ENCODE measurements at regions not wholly inside any gene's neighbourhood (a gene's known extent, or its start where the extent isn't known, plus 50 kb on each side); places are given as distances from the start of the nearest gene placed in this dataset.

DNA sequence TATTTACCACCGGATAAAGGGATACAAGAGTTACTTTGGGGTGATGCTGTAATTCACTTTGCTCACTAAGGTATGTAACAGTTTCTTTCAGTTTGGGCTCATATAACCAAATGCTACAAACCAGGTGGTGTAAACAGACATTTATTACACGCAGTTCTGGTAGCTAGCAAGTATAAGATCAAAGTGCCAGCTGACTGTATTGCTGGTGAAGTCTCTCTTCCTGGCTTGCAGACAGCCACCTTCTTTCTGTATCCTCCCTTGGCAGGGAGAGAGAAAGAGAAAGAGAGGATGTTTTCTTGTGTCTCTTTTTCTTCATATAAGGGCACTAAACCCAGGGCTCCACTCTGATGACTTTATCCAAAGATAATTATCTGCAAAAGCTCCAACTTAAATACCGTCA lies 552.5 kb upstream of the FTMT start:
- no peak overlapping the region for H3K4me3 ChIP-seq (ENCODE audit: low read length in 2 of 2)

DNA sequence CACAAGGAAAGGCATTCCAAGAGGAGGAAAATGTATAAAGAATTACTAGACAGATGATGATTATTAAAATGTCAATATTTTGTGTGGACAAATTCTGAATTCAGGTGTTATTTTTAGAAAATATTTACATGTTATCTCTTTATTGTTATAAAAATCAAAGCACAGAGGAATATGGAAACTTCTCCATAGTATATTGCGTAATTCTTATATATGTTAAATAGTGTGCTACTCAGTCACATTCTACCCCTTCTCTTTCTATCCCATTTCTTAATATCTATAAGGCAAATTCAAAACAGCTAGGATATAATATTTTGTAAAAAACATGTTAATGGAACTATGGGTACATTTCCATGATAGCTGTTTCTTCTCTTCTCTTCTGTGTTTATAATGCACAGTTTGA lies 546.8 kb upstream of the FTMT start:
- Histone ChIP-seq H3K4me1 (ENCODE audit: control insufficient read depth in 2 of 2, insufficient read depth in 2 of 2, low read length in 2 of 2) (no peaks in the 10 kb centered on the region), H3K36me3 (ENCODE audit: control insufficient read depth in 2 of 2, insufficient read depth in 2 of 2, low read length in 1 of 2) (no peaks in the 10 kb centered on the region), H3K4me3 (ENCODE audit: low read length in 2 of 2) (no peak overlapping the region), H3K27me3 (ENCODE audit: control insufficient read depth in 2 of 2, insufficient read depth in 1 of 2, low read length in 1 of 2) (no peaks in the 10 kb centered on the region), H3K9me3 (ENCODE audit: control insufficient read depth in 2 of 2, insufficient read depth in 1 of 2, low read length in 1 of 2) (no peaks in the 10 kb centered on the region), H3K27ac (ENCODE audit: low read depth in 1 of 2, low read length in 1 of 2) (no peak overlapping the region)
- WGBS = 95% methylated on average over 1 of the region's 1 CpG
- DNase-seq (ENCODE audit: low read depth in 6 of 9, low spot score in 9 of 9) = no peak

More for the DNA sequence above, 552.5 kb upstream of the FTMT start:
- H3K9me3 ChIP-seq (ENCODE audit: control insufficient read depth in 2 of 2, insufficient read depth in 1 of 2, low read length in 1 of 2) = no peaks in the 10 kb centered on the region
- 94% methylated on average over 3 of the region's 3 CpGs for WGBS
- H3K27ac ChIP-seq (ENCODE audit: low read depth in 1 of 2, low read length in 1 of 2) = no peak overlapping the region
- no peaks in the 10 kb centered on the region for H3K36me3 ChIP-seq (ENCODE audit: control insufficient read depth in 2 of 2, insufficient read depth in 2 of 2, low read length in 1 of 2)
- H3K27me3 ChIP-seq (ENCODE audit: control insufficient read depth in 2 of 2, insufficient read depth in 1 of 2, low read length in 1 of 2) = no peaks in the 10 kb centered on the region
- H3K4me1 ChIP-seq (ENCODE audit: control insufficient read depth in 2 of 2, insufficient read depth in 2 of 2, low read length in 2 of 2) = no peaks in the 10 kb centered on the region
- peak in 1 of 9 donors; percentile 22 for DNase-seq (ENCODE audit: low read depth in 6 of 9, low spot score in 9 of 9)

DNA sequence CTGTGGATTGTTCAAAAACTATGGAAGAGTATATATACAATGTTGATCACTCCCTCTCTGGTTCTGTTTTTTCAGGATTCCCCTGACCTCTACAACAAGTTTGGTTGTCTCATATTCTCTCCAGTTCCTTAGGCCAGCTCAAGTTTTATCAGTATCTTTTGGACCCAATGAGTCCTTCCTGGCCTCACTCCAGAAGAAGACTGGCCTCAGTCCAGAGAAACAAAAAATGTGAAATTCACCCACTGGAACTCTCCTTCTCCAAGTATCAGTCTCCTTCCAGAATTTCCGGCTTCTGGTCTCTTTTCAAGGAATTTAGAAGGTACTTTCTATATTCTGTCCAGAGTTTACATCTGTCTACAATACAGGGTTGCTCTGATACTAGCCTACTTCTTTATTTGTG lies 537.8 kb upstream of the FTMT start:
- DNase-seq (ENCODE audit: low read depth in 6 of 9, low spot score in 9 of 9) = no peak
- Histone ChIP-seq H3K27me3 (ENCODE audit: control insufficient read depth in 2 of 2, insufficient read depth in 1 of 2, low read length in 1 of 2) (no peaks in the 10 kb centered on the region), H3K4me3 (ENCODE audit: low read length in 2 of 2) (no peak overlapping the region), H3K9me3 (ENCODE audit: control insufficient read depth in 2 of 2, insufficient read depth in 1 of 2, low read length in 1 of 2) (peaks cover 0 to 4% of the 10 kb centered on the region in 2 donors), H3K36me3 (ENCODE audit: control insufficient read depth in 2 of 2, insufficient read depth in 2 of 2, low read length in 1 of 2) (no peaks in the 10 kb centered on the region), H3K27ac (ENCODE audit: low read depth in 1 of 2, low read length in 1 of 2) (no peak overlapping the region), H3K4me1 (ENCODE audit: control insufficient read depth in 2 of 2, insufficient read depth in 2 of 2, low read length in 2 of 2) (no peaks in the 10 kb centered on the region)
- 85% methylated on average over 1 of the region's 1 CpG for WGBS

DNA sequence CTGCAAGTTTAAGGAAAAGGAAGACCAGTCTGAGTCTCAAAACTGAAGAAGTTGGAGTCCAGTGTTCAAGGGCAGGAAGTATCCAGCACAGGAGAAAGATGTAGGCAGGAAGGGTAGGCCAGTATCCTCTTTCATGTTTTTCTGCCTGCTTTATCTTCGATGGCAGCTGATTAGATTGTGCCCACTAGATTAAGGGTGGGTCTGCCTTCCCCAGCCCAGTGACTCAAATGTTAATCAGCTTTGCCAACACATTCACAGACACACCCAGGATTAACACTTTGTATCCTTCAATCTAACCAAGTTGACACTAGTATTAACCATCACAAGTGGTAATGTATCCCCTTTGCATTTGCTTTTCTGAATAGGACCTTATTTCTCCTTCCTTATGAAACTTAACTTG lies 535.9 kb upstream of the FTMT start:
- DNase-seq (ENCODE audit: low read depth in 6 of 9, low spot score in 9 of 9) = no peak
- no peak overlapping the region for H3K4me3 ChIP-seq (ENCODE audit: low read length in 2 of 2)
- no peaks in the 10 kb centered on the region for H3K36me3 ChIP-seq (ENCODE audit: control insufficient read depth in 2 of 2, insufficient read depth in 2 of 2, low read length in 1 of 2)
- no peaks in the 10 kb centered on the region for H3K27me3 ChIP-seq (ENCODE audit: control insufficient read depth in 2 of 2, insufficient read depth in 1 of 2, low read length in 1 of 2)
- H3K9me3 ChIP-seq (ENCODE audit: control insufficient read depth in 2 of 2, insufficient read depth in 1 of 2, low read length in 1 of 2) = peaks cover 0 to 4% of the 10 kb centered on the region in 2 donors
- 89% methylated on average over 1 of the region's 1 CpG for WGBS
- H3K4me1 ChIP-seq (ENCODE audit: control insufficient read depth in 2 of 2, insufficient read depth in 2 of 2, low read length in 2 of 2) = no peaks in the 10 kb centered on the region
- no peak overlapping the region for H3K27ac ChIP-seq (ENCODE audit: low read depth in 1 of 2, low read length in 1 of 2)

DNA sequence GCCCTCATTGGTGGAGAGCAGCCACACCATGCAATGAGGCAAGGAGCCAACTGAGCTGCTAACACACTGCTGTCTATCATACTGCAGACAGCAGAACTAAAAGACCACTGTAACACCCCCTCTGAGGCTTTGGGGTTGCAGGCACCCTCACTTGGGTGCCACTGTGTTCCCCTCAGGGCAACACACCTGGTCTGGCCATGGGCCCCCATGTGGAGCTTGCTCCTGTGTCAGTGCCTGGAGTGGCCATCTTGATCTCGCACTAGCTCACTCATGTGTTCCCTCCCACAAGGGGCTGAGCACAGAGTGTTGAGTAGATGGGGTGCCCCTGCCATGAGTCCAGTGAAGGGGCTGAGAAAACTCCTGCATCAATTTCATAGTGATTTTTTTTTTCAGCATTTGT lies 532.4 kb upstream of the FTMT start:
- Histone ChIP-seq H3K4me3 (ENCODE audit: low read length in 2 of 2) (no peak overlapping the region), H3K36me3 (ENCODE audit: control insufficient read depth in 2 of 2, insufficient read depth in 2 of 2, low read length in 1 of 2) (no peaks in the 10 kb centered on the region), H3K27ac (ENCODE audit: low read depth in 1 of 2, low read length in 1 of 2) (no peak overlapping the region), H3K4me1 (ENCODE audit: control insufficient read depth in 2 of 2, insufficient read depth in 2 of 2, low read length in 2 of 2) (no peaks in the 10 kb centered on the region), H3K27me3 (ENCODE audit: control insufficient read depth in 2 of 2, insufficient read depth in 1 of 2, low read length in 1 of 2) (no peaks in the 10 kb centered on the region), H3K9me3 (ENCODE audit: control insufficient read depth in 2 of 2, insufficient read depth in 1 of 2, low read length in 1 of 2) (peaks cover 0 to 4% of the 10 kb centered on the region in 2 donors)
- DNase-seq (ENCODE audit: low read depth in 6 of 9, low spot score in 9 of 9) = no peak
- 100% methylated on average over 1 of the region's 1 CpG for WGBS

DNA sequence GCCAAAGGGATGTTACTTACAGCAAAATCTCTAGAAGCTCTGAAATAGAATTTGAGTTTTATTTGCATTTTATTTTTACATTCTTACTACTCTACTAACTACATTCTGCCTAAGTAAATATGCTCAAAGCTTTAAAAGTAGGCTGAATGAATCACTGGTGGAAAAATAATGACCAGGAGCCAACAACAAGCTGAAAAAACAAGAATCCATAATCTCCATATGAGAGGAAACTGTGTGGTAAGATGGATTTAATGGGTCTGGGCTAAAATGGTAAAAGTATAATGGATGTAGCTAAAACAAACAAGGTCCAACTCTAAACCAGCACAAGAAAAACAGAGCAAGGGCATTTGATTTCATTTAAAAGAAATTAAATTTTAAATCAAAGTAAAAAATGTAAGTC lies 525.8 kb upstream of the FTMT start:
- H3K27ac ChIP-seq (ENCODE audit: low read depth in 1 of 2, low read length in 1 of 2) = no peak overlapping the region
- no peaks in the 10 kb centered on the region for H3K27me3 ChIP-seq (ENCODE audit: control insufficient read depth in 2 of 2, insufficient read depth in 1 of 2, low read length in 1 of 2)
- no peaks in the 10 kb centered on the region for H3K4me1 ChIP-seq (ENCODE audit: control insufficient read depth in 2 of 2, insufficient read depth in 2 of 2, low read length in 2 of 2)
- no peak for DNase-seq (ENCODE audit: low read depth in 6 of 9, low spot score in 9 of 9)
- H3K36me3 ChIP-seq (ENCODE audit: control insufficient read depth in 2 of 2, insufficient read depth in 2 of 2, low read length in 1 of 2) = no peaks in the 10 kb centered on the region
- H3K9me3 ChIP-seq (ENCODE audit: control insufficient read depth in 2 of 2, insufficient read depth in 1 of 2, low read length in 1 of 2) = no peaks in the 10 kb centered on the region
- H3K4me3 ChIP-seq (ENCODE audit: low read length in 2 of 2) = no peak overlapping the region

DNA sequence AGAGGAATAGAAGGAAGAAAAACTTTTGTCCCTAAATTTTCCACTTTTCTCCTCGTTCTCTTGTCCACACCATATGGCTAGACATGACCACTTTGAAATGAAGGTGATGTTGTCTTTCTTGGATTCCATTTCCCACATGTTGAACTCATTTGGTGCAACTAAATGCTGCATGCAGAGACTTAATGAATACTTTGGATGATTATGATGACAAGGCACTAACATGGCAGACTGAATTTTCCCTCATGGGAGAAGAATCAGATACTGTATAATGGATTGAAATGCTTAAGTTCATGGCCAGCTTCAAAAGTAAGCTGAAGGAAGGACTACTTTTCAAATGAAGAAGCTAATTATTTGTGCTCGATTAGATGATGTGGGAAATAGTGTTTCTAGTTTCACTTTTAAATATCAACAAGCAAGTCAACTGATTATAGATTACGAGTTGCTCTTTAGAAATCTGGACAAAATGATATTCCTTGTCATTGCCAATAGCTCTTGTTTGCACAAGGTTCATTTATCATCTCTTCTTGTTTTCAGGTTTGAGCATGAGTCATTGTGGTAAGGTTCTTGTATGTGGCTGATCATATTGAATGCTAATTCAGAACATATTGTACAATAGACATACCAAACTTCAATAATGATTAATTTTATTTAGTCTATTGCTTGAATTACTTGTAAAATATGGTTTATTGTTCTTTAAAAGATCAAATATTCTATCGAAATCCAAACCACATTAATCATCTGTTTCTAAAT lies 501.3 kb upstream of the FTMT start:
- Histone ChIP-seq H3K9me3 (ENCODE audit: control insufficient read depth in 2 of 2, insufficient read depth in 1 of 2, low read length in 1 of 2) (no peaks in the 10 kb centered on the region), H3K4me1 (ENCODE audit: control insufficient read depth in 2 of 2, insufficient read depth in 2 of 2, low read length in 2 of 2) (no peaks in the 10 kb centered on the region), H3K27me3 (ENCODE audit: control insufficient read depth in 2 of 2, insufficient read depth in 1 of 2, low read length in 1 of 2) (no peaks in the 10 kb centered on the region), H3K27ac (ENCODE audit: low read depth in 1 of 2, low read length in 1 of 2) (no peak overlapping the region), H3K36me3 (ENCODE audit: control insufficient read depth in 2 of 2, insufficient read depth in 2 of 2, low read length in 1 of 2) (no peaks in the 10 kb centered on the region), H3K4me3 (ENCODE audit: low read length in 2 of 2) (no peak overlapping the region)
- DNase-seq (ENCODE audit: low read depth in 6 of 9, low spot score in 9 of 9) = no peak
- 61% methylated on average over 4 of the region's 4 CpGs for WGBS

DNA sequence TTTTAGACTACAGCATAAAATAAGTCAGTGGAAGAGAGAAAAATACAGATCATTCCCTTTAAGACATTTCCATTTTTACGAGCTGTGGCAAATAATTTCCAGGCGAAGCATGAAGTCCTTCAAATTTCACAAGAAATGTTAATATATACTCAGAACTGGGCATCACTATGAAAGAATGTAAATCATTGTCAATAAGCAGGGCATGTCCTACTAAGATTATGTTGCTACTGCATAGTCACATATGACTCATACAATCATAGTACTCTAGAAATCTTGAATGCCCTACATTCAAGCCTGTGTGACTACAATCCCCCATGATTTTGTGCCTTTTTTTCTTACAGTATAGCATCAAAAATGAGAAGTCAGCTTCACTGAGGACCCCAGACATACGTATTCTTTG lies 485.2 kb upstream of the FTMT start:
- no peak for DNase-seq (ENCODE audit: low read depth in 6 of 9, low spot score in 9 of 9)
- no peaks in the 10 kb centered on the region for H3K36me3 ChIP-seq (ENCODE audit: control insufficient read depth in 2 of 2, insufficient read depth in 2 of 2, low read length in 1 of 2)
- no peaks in the 10 kb centered on the region for H3K4me1 ChIP-seq (ENCODE audit: control insufficient read depth in 2 of 2, insufficient read depth in 2 of 2, low read length in 2 of 2)
- 85% methylated on average over 3 of the region's 3 CpGs for WGBS
- no peaks in the 10 kb centered on the region for H3K9me3 ChIP-seq (ENCODE audit: control insufficient read depth in 2 of 2, insufficient read depth in 1 of 2, low read length in 1 of 2)
- H3K4me3 ChIP-seq (ENCODE audit: low read length in 2 of 2) = no peak overlapping the region
- H3K27ac ChIP-seq (ENCODE audit: low read depth in 1 of 2, low read length in 1 of 2) = no peak overlapping the region
- no peaks in the 10 kb centered on the region for H3K27me3 ChIP-seq (ENCODE audit: control insufficient read depth in 2 of 2, insufficient read depth in 1 of 2, low read length in 1 of 2)

DNA sequence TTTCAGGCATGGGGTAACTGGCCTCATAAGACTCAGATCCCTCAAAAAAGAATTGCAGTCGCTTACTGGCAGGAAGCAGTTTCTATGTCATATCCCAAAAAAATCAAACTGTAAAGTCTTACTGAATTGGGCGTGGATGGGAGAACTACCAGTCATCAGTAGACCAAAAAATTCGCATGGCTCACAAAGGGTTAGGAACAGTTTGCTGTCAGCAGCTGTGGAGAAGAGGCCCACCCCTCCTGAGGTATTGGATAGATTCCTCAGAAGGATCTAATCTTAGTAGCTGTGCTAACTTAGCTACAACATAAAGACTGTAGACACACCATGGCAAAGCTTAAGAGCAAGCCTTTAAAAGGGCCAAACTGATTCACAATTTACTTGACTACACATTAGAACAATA lies 478.3 kb upstream of the FTMT start:
- 90% methylated on average over 3 of the region's 3 CpGs for WGBS
- H3K9me3 ChIP-seq (ENCODE audit: control insufficient read depth in 2 of 2, insufficient read depth in 1 of 2, low read length in 1 of 2) = no peaks in the 10 kb centered on the region
- no peaks in the 10 kb centered on the region for H3K4me1 ChIP-seq (ENCODE audit: control insufficient read depth in 2 of 2, insufficient read depth in 2 of 2, low read length in 2 of 2)
- no peaks in the 10 kb centered on the region for H3K36me3 ChIP-seq (ENCODE audit: control insufficient read depth in 2 of 2, insufficient read depth in 2 of 2, low read length in 1 of 2)
- no peak overlapping the region for H3K27ac ChIP-seq (ENCODE audit: low read depth in 1 of 2, low read length in 1 of 2)
- DNase-seq (ENCODE audit: low read depth in 6 of 9, low spot score in 9 of 9) = no peak
- H3K27me3 ChIP-seq (ENCODE audit: control insufficient read depth in 2 of 2, insufficient read depth in 1 of 2, low read length in 1 of 2) = no peaks in the 10 kb centered on the region
- no peak overlapping the region for H3K4me3 ChIP-seq (ENCODE audit: low read length in 2 of 2)

All from thymus (tissue), 11 donors.